ENCODE measurements at regions not wholly inside any gene's neighbourhood (a gene's known extent, or its start where the extent isn't known, plus 50 kb on each side); places are given as distances from the start of the nearest gene placed in this dataset.
A peak's percentile ranks its signal among the peaks of the same experiment; 100 is the strongest.

DNA sequence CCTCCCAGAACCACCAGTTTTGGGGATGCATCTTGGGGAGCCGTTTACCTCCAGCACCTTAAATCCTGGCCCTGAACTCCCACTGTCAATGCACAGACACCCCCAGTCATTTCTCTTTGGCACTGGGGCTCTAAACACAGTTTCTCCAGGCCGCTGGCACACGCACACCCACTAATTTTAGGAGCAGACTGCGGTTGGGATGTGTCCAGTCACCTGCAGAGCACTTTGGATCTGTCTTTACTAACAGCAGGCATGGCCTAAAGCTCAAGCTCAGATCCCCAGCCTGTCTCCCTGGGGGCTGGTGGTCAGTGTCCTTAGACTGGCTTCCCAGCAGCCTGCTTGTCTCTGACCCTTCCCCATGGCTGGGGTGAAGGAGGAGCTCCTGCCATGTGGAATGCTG is 49.9 kb downstream of the SYNE3 start:
- no peak for DNase-seq

DNA sequence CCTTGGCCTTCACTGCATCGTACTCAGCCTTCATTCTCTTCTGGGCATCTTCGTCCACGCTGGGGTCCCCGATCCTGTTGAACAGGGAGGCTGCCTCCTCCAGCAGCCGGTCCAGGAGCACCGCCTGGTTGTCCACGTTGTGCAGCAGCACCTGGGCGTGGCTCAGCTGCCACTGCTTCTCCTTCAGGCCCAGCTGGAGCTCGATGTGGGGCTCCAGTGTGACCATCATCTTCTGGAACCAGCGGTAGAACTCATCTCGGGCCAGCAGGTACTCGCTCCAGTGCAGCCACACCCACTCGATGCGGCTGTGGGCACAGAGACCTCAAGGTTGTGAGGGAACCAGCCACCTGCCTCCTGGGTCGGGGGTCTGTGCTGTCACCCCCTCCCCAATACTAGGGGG is 50.5 kb downstream of the SYNE3 start:
- no peak for DNase-seq

DNA sequence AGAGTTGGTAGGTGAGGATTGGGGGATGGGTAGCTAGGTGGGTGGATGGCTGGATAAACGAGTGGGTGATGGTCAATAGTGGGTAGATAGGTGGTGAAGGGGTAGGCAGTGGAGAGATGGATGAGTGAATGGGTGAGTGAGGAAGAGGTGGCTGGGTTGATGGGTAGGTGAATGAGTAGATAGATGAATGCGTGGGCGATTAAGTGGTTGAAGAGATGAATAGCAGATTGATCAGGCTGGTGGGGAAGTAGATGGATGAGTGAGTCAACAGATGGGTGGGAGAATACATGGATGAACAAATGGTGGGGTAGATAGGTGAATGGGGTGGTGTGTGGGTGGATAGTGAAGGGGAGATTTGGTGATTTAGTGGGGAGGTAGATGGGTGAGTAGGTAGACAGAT is 51.1 kb downstream of the SYNE3 start:
- DNase-seq = no peak

DNA sequence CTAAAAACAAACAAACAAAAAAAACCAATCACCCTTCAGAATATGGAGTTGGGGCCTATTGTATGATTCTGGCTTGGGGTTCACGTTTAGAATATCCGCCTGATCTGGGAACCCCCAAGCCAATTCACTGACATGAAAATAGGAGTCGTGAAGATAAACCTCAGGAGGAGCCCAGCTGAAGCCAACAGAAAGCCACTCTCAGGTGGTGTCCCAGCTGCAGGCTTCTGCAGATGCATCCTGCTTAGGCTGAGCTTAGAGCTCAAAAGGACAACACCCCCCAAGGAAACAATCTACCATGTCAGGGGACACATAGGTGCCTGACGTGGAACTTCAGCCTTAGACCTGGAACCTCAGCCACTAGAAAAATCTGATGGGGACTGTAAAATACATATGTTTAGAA is 51.9 kb downstream of the SYNE3 start:
- no peak for DNase-seq

DNA sequence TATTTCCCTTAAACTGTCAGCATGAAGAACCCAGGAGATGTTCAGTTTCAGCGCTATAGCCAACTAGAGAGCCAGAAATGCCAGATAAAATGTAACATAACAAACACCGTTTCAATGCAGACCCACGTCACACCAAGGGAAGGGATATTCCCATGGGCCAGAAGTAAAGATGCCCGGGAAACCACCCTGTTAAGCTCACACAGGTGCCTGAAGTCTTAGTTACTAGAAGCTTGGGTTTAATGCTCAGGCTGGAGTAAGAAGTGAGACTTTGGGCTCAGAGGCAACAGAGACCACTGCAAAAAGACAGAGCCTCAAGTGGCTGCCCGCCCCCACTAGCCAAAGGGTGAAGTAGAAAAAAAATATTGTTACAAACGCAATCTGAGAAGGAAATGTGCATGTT is 52.3 kb downstream of the SYNE3 start:
- no peak for DNase-seq

DNA sequence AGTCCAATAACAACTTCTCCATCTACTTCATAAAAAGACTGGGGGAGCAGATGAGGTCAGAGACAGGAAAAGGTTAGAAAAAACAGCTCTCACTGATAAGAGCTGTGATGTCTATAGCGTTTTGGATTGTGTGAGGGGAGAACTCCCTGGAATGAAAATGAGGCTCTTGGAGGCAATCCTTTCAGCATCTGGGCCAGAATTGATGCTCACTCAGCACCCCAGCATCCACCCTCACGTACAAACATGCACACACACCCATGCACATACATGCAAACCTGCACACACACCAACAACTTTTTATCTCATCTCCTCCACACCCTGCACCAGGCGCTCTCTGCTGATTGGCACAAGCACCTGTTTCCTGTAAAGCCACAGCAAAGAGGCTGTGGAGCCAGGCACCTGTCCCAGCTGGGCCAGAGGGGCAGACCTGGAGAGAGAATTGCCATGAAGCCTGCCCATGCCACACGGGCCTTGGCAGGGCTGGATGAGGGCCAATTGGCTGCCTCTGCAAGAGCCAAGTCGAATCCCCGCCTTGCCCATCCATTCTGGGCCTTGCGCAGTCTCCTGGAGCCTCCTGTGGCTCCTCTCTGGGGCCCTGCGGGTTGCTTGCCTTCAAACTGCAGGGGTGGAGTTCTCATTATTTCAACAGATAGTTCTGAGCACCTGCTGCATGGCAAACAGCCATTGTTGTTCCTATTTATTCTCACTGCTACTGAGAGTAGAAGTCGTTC is 53.1 kb downstream of the SYNE3 start:
- no peak for DNase-seq

DNA sequence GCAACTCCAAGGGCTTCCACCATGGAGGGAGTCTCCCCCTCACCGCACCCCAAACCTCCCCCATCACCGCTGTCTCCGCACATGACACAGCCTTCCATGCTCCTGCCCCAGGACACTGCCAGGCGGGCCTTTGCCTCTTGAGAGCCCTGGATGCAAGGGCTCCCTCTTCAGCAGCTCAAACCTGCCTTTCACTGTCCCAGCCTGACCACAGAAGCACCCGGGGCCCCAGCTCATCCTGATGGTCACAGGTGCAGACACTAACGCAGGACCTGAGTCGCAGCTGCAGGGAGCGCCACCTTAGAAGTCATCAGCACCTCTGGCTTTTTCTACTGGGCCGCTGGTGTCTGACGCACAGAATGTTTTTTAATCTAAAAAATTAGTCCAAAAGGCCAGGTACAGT is 54.0 kb downstream of the SYNE3 start:
- no peak for DNase-seq

DNA sequence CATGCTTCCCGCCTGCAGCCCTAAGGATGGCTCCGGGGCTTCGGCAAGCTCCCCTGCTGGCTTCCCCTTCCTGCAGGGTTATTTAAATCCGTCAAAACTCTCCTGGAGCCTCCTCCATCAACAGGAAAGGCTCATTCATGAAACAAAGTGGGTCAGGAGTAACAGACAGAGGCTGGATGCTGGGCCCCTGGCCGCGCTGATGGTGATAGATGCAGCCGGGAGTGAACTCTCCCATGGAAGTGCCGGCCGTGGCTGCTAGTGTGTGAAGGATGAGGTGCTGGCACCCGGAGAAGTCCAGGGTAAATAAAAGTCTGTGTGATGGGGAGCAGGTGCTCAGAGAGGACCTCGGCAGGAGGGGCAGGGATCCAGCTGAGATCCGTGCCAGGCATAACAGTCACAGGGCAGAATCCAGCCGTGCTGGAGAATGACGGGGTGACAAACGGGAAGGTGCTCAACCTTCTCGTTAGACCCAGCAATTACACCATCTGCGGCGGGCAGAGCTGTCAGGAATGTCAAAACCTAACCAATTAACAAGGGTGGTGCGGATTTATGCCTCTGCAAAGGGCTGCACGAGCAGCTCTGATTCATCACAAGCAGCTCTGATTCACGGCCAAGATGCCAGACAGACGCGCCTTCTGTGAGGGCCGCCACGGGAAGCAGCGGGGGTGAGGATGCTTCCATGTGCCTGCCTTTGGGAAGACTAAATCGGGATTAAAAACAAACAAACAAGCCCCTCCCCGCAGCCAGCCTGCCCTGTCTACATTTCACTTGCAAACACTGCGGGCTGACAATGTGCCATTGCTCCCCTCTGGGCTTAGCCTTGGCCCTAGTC is 55.6 kb downstream of the SYNE3 start:
- DNase-seq = peak; percentile 65

DNA sequence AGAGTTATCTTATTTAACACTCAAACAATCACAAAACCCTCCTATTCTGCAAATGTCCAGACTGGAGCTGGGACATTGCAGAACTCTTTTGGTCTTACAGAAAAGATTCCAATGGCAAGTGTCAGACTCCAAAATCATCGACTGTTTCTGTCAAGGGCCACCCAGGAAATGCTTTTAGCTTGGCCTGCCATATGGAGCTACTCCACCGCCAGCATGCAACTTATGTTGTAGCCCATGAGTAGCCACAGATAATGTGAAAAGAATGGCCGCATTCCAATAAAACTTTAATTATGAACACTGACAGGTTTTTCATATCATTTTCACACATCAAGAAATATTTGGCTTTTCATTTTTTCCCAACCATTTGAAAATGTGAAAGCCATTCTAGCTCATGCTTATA is 57.5 kb downstream of the SYNE3 start:
- DNase-seq = no peak

DNA sequence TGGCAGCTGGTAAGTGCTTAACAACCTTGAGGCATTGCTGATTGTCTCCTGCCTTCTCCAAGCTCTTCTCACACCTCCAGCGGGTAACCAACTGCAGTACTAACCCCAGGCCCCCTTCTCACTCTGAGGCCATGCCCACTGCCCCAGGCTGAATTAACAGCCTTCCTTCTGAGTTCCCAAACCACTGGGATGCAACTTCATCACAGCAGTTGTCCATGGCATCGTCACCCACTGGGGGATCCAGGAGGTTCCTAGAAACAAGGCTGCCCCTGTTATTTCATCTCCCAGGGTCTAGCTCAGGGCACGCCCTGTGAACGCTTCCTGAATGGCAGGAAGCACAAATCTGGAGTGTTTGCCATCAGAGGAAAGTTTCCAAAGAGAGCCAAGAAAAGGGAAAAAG is 58.0 kb downstream of the SYNE3 start:
- DNase-seq = no peak

DNA sequence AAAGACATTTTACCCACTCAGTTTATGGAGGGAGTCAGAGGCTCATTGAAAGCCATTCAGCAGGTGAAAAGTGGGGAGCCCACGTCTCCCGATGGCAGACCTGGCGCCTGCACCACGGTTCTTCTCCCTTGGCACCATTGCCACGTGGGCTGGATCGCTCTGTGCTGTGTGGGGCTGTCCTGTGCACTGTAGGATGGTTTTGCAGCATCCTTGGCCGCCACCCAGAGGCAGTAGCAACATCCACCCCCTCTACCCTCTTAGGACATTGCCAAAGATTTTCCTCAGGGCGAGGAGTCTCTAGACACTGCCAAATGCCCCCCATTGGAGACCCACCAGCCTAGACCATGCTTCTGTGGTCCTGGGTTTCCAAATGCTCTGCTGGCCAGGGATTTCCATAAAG is 60.2 kb downstream of the SYNE3 start:
- DNase-seq = no peak

DNA sequence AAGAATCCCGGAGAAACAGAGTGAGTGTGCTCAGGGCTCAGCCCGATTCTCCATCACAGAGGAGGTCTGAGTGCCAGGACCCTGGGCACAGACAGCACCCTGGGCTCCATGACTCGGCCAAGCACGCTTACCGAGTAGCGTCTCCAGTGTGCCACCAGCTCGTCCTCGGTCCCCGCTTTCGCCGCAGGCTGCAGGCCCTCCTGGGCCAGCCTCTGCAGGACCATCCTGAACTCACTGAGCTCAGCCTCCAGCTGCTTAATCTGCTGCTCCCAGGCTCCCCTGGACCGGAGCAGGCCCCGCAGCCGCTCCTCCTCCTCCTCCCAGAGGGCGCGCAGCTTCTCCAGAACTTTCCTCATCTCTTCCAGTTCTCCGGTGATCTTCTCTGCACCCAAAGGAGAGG is 61.2 kb downstream of the SYNE3 start:
- DNase-seq = no peak

DNA sequence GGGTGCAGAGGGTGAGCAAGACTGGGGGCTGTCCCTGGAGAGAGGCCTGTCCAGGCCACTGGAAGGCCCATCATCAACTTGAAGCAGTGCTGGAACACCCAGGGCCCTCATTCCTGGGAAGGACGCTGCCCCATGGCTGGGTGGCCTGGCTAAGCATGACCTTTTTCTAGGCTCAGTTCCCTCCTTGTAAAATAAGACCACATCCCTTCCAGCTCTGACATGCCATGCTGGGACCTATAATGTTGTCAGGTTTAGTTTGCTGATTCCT is 62.8 kb downstream of the SYNE3 start:
- no peak for DNase-seq

DNA sequence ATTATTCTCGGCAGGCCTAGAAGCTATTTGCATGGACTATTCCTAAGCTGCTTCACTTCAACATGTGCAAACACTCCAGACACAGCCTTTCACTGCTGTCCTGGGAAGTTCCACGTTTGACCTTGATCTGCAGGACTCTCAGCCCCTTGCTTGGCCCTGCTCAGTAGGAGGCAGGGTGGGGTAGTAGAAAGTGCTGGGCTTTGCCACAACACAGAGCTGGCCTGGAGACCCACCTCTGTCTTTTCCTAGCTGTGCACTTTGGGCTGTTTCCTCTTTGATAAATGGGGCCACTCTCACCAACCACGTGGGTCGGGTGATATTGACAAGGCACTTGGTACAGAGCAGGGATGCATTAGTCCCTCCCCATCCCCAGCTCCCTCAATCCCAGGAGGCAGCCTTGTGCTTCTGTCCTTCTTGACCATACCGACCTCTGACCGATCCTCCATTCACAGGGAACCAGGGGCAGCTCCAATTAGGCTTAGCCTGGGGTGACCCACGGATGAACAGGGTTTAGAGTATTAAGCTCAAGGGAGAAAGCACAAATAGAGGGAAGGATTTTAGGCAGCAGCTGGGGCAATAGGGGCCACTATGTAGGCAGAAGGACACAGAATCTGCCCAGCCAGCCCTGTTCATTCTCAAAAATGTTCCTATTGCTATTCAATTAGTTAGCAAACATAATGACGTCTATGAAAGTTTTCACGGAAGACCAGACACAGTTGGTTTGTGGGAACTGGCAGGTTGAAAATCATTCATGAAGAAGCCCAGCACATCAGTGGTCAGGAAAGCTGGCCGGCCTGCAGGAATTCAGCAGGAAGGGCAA is 63.3 kb downstream of the SYNE3 start:
- DNase-seq = no peak

DNA sequence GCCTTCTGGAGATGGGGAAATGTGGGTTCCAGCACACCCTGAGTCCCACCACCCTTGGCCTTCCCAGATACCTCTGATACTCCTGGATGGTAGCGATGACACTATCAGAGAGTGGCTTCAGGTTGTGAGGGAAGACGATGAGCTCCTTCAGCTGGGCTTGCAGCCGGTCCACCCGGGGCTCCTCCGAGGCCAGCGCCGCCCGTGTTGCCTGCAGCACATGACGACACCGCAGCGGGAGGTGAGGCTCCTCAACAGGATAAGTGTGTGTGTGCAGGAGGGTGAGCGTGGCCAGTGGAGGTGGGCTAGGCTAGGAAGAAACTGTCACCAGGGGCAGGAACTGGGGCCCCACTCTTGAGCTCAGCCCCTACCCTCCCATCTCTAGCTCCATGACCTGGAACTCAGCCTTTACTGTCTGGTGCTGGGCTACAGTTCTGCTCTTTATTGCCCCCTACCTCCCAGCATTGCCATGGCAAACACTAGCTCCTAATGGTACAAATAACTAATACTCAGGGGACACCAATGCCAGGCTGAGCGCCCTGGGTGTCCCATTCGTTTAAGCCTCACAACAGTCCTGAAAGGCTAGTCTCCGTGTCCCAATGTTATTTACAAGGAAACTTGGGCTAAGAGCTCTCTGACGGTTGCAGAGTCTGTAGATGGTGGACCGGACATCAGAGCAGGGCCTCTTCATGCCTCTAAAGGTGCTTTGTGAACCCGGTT is 64.1 kb downstream of the SYNE3 start:
- no peak for DNase-seq

DNA sequence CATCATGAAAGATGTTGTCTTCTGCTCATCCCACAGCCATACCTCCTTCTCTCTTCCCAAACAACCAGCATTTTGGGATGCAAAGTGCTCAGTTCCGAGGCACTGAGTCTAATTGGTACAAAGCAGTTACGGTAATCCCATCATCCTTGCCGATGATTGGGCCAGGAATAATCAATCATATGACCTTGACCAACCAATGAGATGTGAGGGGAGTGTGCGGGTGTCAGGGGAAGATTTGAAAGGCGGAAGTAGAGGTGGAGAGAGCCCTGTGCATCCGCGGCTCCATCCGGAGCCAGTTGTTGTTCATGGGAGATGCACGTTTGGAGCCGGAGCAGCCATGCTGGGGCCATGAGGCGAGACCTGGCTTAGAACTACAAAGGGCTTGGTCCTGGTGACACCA is 67.3 kb downstream of the SYNE3 start:
- DNase-seq = no peak

DNA sequence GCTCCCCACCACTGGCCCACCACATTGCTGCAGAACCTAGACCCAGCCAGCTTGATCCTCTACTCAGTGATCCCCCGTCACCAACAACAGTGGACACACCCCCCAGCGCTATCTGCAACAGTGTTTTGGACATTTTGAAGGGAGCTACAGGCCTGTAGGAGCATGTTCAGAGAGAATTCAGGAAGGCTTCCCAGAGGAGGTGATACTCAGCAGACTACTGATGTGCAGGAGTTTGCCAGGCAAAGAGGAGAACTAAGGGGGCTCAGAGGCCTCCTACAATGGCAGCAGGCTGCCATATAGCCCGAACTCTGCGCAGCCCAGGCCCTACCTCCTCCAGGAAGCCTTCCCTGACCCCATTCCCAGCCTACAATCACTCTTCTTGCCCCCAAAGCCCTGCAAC is 70.0 kb downstream of the SYNE3 start:
- DNase-seq = no peak

DNA sequence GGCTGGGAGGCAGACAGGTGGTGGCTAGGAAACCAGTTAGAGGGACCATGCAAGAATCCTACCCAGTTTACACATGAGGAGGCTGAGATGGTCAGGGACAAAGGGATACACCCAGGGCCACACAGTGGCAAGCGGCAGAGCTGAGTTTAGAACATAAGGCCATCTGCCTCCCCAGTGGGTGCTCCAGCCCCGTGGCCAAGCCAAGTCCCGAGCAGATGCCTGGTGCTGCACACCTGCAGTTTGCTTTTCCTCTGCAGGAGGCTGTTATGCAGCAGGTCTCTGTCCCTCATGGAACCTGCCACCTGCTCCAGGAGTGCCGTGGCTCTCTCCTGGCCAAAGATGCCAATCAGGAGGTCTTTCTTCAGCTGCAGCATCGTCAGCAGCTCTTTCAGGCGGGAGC is 70.8 kb downstream of the SYNE3 start:
- DNase-seq = no peak

DNA sequence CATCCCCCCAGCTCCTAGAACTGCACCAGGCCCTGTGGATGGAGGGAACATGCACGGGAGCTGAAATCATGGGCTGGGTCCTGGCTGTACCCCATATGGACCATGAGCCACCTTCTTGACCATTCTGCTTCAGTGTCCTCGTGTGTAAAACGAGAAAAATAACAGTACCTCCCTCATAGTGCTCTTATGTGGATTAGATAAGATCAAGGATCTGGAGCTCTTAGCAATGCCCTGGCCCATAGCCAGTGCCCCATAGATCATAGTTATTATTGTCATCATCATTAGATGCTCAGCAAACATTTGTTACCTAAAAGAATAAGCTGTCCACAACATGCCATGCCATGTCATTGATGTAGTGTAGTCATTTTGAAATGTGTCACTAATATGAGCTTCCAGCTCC is 71.3 kb downstream of the SYNE3 start:
- no peak for DNase-seq

DNA sequence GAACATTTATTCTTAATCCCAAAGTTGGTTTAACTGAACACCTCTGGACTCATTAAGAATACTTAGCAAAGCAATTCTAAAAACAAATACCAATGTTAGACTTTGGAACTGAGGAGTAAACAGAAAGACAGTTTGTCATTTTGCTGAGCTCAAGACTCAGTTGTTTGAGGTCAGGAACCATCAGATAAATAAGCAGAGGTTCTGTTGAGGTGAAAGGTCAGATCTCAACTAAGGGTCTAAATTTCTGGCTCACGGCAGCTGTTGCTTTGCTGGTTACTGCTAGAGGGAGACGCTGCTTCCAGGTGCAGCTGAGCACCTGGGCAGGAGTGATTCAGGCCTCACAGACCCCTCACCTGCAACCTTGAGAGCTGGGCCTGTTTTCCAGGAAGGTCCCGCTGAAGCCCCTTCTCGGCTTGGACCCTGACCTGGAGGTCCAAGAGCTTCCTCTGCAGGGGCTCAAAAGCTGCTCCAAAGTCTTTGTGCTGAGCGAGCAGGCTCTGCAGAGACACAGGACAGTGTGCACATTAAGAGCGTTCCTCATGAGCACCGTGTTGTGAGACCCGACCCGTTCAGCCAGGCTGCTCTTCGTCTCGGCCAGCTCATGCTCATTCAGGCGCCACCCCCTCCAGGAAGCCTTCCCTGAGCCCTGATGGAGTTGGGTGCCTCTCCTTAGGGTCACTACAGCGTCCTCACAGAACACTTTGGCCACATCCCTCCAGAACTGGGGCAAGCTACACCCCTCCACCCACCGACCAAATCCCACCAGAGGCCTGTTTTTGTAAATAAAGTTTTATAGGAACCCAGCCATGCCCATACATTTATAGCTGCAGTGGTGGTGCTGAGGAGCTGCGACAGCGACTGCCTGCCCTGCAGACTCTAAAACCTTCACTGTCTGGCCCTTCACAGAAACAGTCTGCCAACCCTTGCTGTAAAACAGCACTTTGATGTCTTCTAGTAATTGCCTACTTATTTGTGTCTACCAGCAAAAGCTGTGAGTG is 72.0 kb downstream of the SYNE3 start:
- DNase-seq = no peak

DNA sequence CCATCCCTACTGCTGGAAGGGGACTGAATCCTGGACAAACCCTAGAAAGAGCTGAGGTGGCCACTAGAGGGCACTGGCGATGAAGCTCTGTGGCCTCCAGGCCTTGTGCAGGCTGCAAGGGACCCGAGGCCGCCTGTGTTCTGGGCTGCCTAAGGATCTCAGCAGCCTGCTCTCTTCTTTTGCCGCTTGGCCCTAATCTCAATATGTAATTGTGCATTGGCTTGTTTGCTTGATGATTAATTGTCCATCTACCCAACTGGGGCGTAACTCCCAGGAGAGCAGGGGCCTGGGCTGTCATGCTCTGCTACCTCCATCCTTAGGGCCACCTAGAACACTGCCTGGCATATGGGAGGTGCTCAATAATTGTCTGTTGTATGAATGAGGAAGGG is 73.8 kb downstream of the SYNE3 start:
- DNase-seq = peak; percentile 86

DNA sequence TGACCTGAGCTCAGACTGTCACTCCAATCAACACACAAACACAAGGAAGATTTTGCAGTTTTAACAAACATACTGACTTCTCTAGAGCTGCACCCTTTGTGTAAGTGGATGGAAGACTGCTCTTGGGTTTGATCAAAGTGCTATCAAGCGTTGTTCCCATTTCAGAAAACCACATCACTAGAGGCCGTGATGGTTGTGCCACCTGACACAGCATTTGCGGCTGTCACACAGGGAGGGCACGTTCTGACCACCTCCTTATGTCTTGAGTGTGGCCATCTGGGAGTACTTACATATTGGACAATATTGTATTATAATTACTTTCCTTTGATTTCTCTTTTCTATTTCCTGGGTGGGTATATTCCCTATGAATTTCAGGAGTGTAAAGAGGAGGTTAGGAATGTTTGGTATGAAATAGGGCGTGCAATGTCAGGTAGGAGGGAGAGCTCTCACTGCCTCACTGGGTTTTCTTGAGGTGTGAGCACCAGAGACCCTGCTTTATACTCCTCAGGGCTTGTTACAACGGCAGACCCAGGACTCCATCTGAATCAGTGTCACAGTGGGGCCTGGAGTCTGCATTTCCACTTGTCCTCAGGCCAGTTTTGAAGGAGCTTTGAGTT is 74.3 kb downstream of the SYNE3 start:
- DNase-seq = no peak
